GM12865 (cell line): ENCODE measurements at regions not wholly inside any gene's neighbourhood (a gene's known extent, or its start where the extent isn't known, plus 50 kb on each side); places are given as distances from the start of the nearest gene placed in this dataset.
"Not testable (repeated sequence)": the region's sequence is repeated elsewhere in the genome, so short reads cannot be mapped to it uniquely, and the experiment has no call there.

ENCODE experiments used
- DNase-seq: peaks from one replicate; pipeline ENCODE4 v3.0.0; 2010; ENCODE audit warnings: low read depth
- H3K4me3 ChIP-seq: 2 replicates; pipeline ENCODE4 v1.5.1; 2011; ENCODE audit warnings: mild to moderate bottlenecking, low read depth, low read length, control low read depth
- TF ChIP-seq, protein P1 (sequence below): IDR thresholded peaks from 2 replicates; pipeline ENCODE4 v1.5.1; 2011; ENCODE audit warnings: low read length, control low read depth, low read depth, inconsistent platforms; ENCODE audit not compliant: insufficient read depth; ENCODE audit errors: missing control alignments

- TF ChIP-seq, protein P1, sequence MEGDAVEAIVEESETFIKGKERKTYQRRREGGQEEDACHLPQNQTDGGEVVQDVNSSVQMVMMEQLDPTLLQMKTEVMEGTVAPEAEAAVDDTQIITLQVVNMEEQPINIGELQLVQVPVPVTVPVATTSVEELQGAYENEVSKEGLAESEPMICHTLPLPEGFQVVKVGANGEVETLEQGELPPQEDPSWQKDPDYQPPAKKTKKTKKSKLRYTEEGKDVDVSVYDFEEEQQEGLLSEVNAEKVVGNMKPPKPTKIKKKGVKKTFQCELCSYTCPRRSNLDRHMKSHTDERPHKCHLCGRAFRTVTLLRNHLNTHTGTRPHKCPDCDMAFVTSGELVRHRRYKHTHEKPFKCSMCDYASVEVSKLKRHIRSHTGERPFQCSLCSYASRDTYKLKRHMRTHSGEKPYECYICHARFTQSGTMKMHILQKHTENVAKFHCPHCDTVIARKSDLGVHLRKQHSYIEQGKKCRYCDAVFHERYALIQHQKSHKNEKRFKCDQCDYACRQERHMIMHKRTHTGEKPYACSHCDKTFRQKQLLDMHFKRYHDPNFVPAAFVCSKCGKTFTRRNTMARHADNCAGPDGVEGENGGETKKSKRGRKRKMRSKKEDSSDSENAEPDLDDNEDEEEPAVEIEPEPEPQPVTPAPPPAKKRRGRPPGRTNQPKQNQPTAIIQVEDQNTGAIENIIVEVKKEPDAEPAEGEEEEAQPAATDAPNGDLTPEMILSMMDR: no peak
- H3K4me3 ChIP-seq: no peak overlapping the region
- DNase-seq: no peak
Measured at GRCh38 chr2:15820257-15820566, 120.1 kb upstream of the MYCN start.

- H3K4me3 ChIP-seq: no peak overlapping the region
- no peak for DNase-seq
- TF ChIP-seq, protein P1: no peak
Measured at GRCh38 chr2:15820927-15821326, 119.4 kb upstream of the MYCN start.

GRCh38 chr2:15822151-15823044 lies 118.0 kb upstream of the MYCN start:
- no peak for DNase-seq
- H3K4me3 ChIP-seq: no peak overlapping the region
- TF ChIP-seq, protein P1: no peak

- TF ChIP-seq, protein P1: no peak
- no peak overlapping the region for H3K4me3 ChIP-seq
- no peak for DNase-seq
Measured at GRCh38 chr2:15823459-15824396, 116.6 kb upstream of the MYCN start.

- not testable (repeated sequence) for H3K4me3 ChIP-seq, DNase-seq
Measured at GRCh38 chr2:15824467-15824866, 115.9 kb upstream of the MYCN start.

DNA sequence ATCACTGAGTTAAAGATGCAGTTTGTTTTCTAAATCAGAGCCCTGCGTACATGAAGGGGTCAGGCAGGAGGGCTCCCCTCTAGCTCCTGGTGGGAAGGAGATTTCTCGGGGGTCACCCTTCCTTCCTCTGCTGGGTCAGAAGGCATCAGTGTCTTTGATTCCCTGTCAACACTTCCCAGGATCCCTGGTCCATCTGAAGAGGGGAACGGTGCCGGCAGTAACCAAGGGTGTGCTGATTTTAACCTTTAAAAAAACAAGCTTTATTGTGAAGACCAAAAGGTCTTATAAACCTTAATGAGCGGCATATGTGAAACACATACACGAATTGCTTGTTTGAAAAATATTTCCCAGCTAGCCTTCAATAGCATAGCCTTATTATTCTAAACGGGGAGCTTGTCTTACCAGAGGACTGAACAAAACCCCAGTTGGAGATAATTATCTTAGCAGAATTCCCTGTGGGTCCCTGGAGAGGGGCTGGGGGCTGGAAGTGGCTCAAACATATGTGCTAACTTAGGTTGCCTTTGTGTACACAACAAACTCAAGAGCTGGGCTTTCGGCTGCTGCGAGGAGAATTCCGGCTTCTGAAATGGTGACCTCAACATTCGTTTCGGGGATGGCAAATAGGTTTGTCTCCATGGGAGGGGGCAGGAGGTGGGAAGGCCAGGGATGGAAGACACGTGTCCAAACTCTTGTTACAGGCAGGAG lies 114.9 kb upstream of the MYCN start:
- TF ChIP-seq, protein P1: no peak
- no peak overlapping the region for H3K4me3 ChIP-seq
- DNase-seq: no peak

GRCh38 chr2:15826273-15826717 lies 114.1 kb upstream of the MYCN start:
- DNase-seq: no peak
- H3K4me3 ChIP-seq: no peak overlapping the region
- TF ChIP-seq, protein P1: no peak
